22Rv1 (cell line): ENCODE measurements at regions not wholly inside any gene's neighbourhood (a gene's known extent, or its start where the extent isn't known, plus 50 kb on each side); places are given as distances from the start of the nearest gene placed in this dataset.

Source experiments
- H3K27ac ChIP-seq: fragments of 450-650 bp; 2 replicates; pipeline ENCODE4 v1.5.1; 2017
- CTCF ChIP-seq: fragments of 450-650 bp; IDR thresholded peaks from 2 replicates; pipeline ENCODE4 v1.5.1; 2017; ENCODE audit warnings: mild to moderate bottlenecking
- ZFX ChIP-seq: fragments of 450-650 bp; IDR thresholded peaks from 2 replicates; pipeline ENCODE4 v1.6.1; 2017; ENCODE audit warnings: antibody characterized with exemption, borderline replicate concordance

- TF ChIP-seq ZFX, result no peak
- TF ChIP-seq CTCF, result no peak
- H3K27ac ChIP-seq, result no peak overlapping the region
Observed at GRCh38 chr15:91473894-91474545, 374.0 kb downstream of the SV2B start.

GRCh38 chr15:91476861-91477260, 376.6 kb upstream of the SLCO3A1 start:
- TF ChIP-seq ZFX (no peak), CTCF (no peak)

GRCh38 chr15:91478717-91479191, 374.8 kb upstream of the SLCO3A1 start:
- TF ChIP-seq CTCF (no peak), ZFX (no peak)
- H3K27ac ChIP-seq, result no peak overlapping the region

More at GRCh38 chr15:91476861-91477260, 376.6 kb upstream of the SLCO3A1 start:
- no peak overlapping the region for H3K27ac ChIP-seq

- no peak overlapping the region for H3K27ac ChIP-seq
- no peak for TF ChIP-seq ZFX
- no peak for TF ChIP-seq CTCF
Observed at GRCh38 chr15:91480426-91480825, 373.1 kb upstream of the SLCO3A1 start.

GRCh38 chr15:91482799-91483198, 370.7 kb upstream of the SLCO3A1 start:
- H3K27ac ChIP-seq, result no peak overlapping the region
- TF ChIP-seq CTCF (no peak), ZFX (no peak)

- H3K27ac ChIP-seq, result no peak overlapping the region
- no peak for TF ChIP-seq CTCF
- no peak for TF ChIP-seq ZFX
Observed at GRCh38 chr15:91484141-91484540, 369.4 kb upstream of the SLCO3A1 start.

GRCh38 chr15:91488452-91488851, 365.1 kb upstream of the SLCO3A1 start:
- no peak overlapping the region for H3K27ac ChIP-seq
- TF ChIP-seq ZFX (no peak), CTCF (no peak)
